ENCODE measurements at regions not wholly inside any gene's neighbourhood (a gene's known extent, or its start where the extent isn't known, plus 50 kb on each side); places are given as distances from the start of the nearest gene placed in this dataset.

GRCh38 chr9:74358959-74359358, 138.2 kb upstream of the RORB start:
- TF ChIP-seq POLR2A (IDR thresholded peaks at IDR 0.05), result no peak
- TF ChIP-seq, protein P1, sequence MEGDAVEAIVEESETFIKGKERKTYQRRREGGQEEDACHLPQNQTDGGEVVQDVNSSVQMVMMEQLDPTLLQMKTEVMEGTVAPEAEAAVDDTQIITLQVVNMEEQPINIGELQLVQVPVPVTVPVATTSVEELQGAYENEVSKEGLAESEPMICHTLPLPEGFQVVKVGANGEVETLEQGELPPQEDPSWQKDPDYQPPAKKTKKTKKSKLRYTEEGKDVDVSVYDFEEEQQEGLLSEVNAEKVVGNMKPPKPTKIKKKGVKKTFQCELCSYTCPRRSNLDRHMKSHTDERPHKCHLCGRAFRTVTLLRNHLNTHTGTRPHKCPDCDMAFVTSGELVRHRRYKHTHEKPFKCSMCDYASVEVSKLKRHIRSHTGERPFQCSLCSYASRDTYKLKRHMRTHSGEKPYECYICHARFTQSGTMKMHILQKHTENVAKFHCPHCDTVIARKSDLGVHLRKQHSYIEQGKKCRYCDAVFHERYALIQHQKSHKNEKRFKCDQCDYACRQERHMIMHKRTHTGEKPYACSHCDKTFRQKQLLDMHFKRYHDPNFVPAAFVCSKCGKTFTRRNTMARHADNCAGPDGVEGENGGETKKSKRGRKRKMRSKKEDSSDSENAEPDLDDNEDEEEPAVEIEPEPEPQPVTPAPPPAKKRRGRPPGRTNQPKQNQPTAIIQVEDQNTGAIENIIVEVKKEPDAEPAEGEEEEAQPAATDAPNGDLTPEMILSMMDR (IDR thresholded peaks at IDR 0.05), result no peak

Measured in testis (tissue), 2 donors.